Mucosa of rectum (tissue), 2 donors: ENCODE measurements at regions not wholly inside any gene's neighbourhood (a gene's known extent, or its start where the extent isn't known, plus 50 kb on each side); places are given as distances from the start of the nearest gene placed in this dataset.

Experiments
- H3K27ac ChIP-seq, 2 donors: one replicate each; pipeline ENCODE4 v1.7.0; 2013; ENCODE audit warnings: inconsistent platforms in 2 of 2, low read depth in 2 of 2, low read length in 2 of 2
- H3K27me3 ChIP-seq, 2 donors: one replicate each; pipeline ENCODE4 v1.7.0; 2013; ENCODE audit warnings: low read length in 2 of 2; ENCODE audit not compliant: control insufficient read depth in 2 of 2, insufficient read depth in 2 of 2
- H3K36me3 ChIP-seq, 2 donors: one replicate each; pipeline ENCODE4 v1.7.0; 2013; ENCODE audit warnings: low read length in 2 of 2; ENCODE audit not compliant: control insufficient read depth in 2 of 2, insufficient read depth in 2 of 2
- H3K4me1 ChIP-seq, 2 donors: one replicate each; pipeline ENCODE4 v1.7.0; 2013; ENCODE audit warnings: low read length in 2 of 2, mild to moderate bottlenecking in 1 of 2; ENCODE audit not compliant: control insufficient read depth in 2 of 2, insufficient read depth in 2 of 2
- H3K4me3 ChIP-seq, 2 donors: one replicate each; pipeline ENCODE4 v1.7.0; 2013; ENCODE audit warnings: low read length in 2 of 2
- H3K9ac ChIP-seq, 2 donors: one replicate each; pipeline ENCODE4 v1.7.0; 2013; ENCODE audit warnings: low read length in 2 of 2, low read depth in 1 of 2, mild to moderate bottlenecking in 1 of 2
- H3K9me3 ChIP-seq, 2 donors: one replicate each; pipeline ENCODE4 v1.7.0; 2013; ENCODE audit warnings: low read length in 2 of 2; ENCODE audit not compliant: control insufficient read depth in 2 of 2
- donor health status: healthy.
- donor health status: Normal muscosa, but diverticular disease.

DNA sequence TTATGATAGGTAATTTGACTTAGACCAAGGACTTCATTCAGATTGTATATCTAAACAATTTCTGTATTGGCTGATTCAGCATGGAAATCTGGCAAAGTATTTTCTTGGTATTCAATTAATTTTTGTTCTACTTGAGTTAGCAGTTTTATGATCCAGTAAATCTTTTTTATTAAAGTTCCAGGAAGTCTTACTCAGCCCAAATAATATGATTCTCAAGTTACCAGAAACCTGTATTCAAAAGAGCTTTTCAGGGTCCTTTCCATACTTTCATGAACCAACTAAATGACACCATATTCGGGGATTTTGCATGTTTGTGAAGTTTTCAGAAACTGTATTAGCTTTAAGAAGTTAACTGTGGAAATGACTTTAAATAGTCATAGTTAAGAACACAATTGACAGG lies 662.6 kb downstream of the LRFN5 start:
- H3K9ac ChIP-seq = no peak overlapping the region
- H3K27me3 ChIP-seq = no peaks in the 10 kb centered on the region
- H3K9me3 ChIP-seq = peaks cover 0 to 2% of the 10 kb centered on the region in 2 donors
- H3K4me3 ChIP-seq = no peak overlapping the region
- no peaks in the 10 kb centered on the region for H3K4me1 ChIP-seq
- no peaks in the 10 kb centered on the region for H3K36me3 ChIP-seq
- H3K27ac ChIP-seq = no peak overlapping the region

GRCh38 chr14:42248131-42248530 lies 641.5 kb downstream of the LRFN5 start:
- H3K9me3 ChIP-seq = peaks cover 0 to 6% of the 10 kb centered on the region in 2 donors
- H3K4me3 ChIP-seq = no peak overlapping the region
- no peak overlapping the region for H3K27ac ChIP-seq
- H3K4me1 ChIP-seq = no peaks in the 10 kb centered on the region
- H3K9ac ChIP-seq = no peak overlapping the region
- H3K27me3 ChIP-seq = no peaks in the 10 kb centered on the region
- H3K36me3 ChIP-seq = no peaks in the 10 kb centered on the region

- Histone ChIP-seq H3K4me1 (no peaks in the 10 kb centered on the region), H3K4me3 (no peak overlapping the region), H3K9me3 (peaks cover 0 to 3% of the 10 kb centered on the region in 2 donors), H3K36me3 (no peaks in the 10 kb centered on the region), H3K27me3 (no peaks in the 10 kb centered on the region), H3K9ac (no peak overlapping the region), H3K27ac (no peak overlapping the region)
Measured at GRCh38 chr14:42241101-42241500, 634.4 kb downstream of the LRFN5 start.

GRCh38 chr14:42229976-42230375 lies 623.3 kb downstream of the LRFN5 start:
- no peaks in the 10 kb centered on the region for H3K4me1 ChIP-seq
- H3K9ac ChIP-seq = no peak overlapping the region
- no peak overlapping the region for H3K27ac ChIP-seq
- H3K36me3 ChIP-seq = no peaks in the 10 kb centered on the region
- H3K4me3 ChIP-seq = no peak overlapping the region
- H3K27me3 ChIP-seq = no peaks in the 10 kb centered on the region
- H3K9me3 ChIP-seq = no peaks in the 10 kb centered on the region

- H3K9me3 ChIP-seq = no peaks in the 10 kb centered on the region
- no peak overlapping the region for H3K9ac ChIP-seq
- H3K27ac ChIP-seq = no peak overlapping the region
- H3K4me1 ChIP-seq = no peaks in the 10 kb centered on the region
- no peaks in the 10 kb centered on the region for H3K27me3 ChIP-seq
- H3K4me3 ChIP-seq = no peak overlapping the region
- H3K36me3 ChIP-seq = no peaks in the 10 kb centered on the region
Measured at GRCh38 chr14:42229294-42229693, 622.6 kb downstream of the LRFN5 start.

GRCh38 chr14:42228611-42229010 lies 621.9 kb downstream of the LRFN5 start:
- Histone ChIP-seq H3K4me3 (no peak overlapping the region), H3K27ac (no peak overlapping the region), H3K27me3 (no peaks in the 10 kb centered on the region), H3K4me1 (no peaks in the 10 kb centered on the region), H3K36me3 (no peaks in the 10 kb centered on the region), H3K9me3 (no peaks in the 10 kb centered on the region), H3K9ac (no peak overlapping the region)

GRCh38 chr14:42224053-42224888 lies 617.6 kb downstream of the LRFN5 start:
- H3K9me3 ChIP-seq = no peaks in the 10 kb centered on the region
- no peak overlapping the region for H3K4me3 ChIP-seq
- H3K9ac ChIP-seq = no peak overlapping the region
- H3K27ac ChIP-seq = no peak overlapping the region
- no peaks in the 10 kb centered on the region for H3K36me3 ChIP-seq
- H3K4me1 ChIP-seq = no peaks in the 10 kb centered on the region
- no peaks in the 10 kb centered on the region for H3K27me3 ChIP-seq

- Histone ChIP-seq H3K4me3 (no peak overlapping the region), H3K9me3 (no peaks in the 10 kb centered on the region), H3K36me3 (no peaks in the 10 kb centered on the region), H3K9ac (no peak overlapping the region), H3K4me1 (no peaks in the 10 kb centered on the region), H3K27ac (no peak overlapping the region), H3K27me3 (no peaks in the 10 kb centered on the region)
Measured at GRCh38 chr14:42222924-42223471, 616.3 kb downstream of the LRFN5 start.

DNA sequence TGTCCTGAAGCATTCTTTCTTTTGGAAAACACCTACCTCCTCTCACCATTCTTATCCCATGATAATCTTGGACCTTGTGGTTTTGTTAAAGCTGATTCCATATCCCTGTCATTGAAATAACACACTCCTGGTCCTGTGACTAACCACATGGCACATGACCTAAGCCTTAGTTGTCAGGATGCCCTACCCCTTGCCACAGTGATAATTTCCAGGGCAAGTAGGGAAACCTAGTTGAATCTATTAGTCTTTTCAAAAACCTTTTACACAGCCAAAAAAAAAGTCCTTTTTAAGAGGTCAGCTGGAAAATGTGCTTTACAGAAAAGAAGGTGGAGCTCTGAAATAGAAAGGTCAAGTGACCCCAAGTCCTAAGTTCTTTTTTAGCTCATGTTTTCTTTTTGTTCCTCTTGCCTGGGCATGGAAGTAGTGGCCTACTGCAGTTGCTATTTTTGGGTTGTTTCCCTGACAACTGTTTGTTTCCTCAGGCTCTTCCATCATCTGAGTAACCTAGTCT lies 608.4 kb downstream of the LRFN5 start:
- H3K27me3 ChIP-seq = no peaks in the 10 kb centered on the region
- no peak overlapping the region for H3K4me3 ChIP-seq
- no peaks in the 10 kb centered on the region for H3K4me1 ChIP-seq
- H3K27ac ChIP-seq = no peak overlapping the region
- H3K9ac ChIP-seq = no peak overlapping the region
- H3K36me3 ChIP-seq = no peaks in the 10 kb centered on the region
- no peaks in the 10 kb centered on the region for H3K9me3 ChIP-seq

GRCh38 chr14:42200957-42201356 lies 594.3 kb downstream of the LRFN5 start:
- Histone ChIP-seq H3K27me3 (no peaks in the 10 kb centered on the region), H3K27ac (no peak overlapping the region), H3K4me1 (no peaks in the 10 kb centered on the region), H3K36me3 (no peaks in the 10 kb centered on the region), H3K4me3 (no peak overlapping the region), H3K9ac (no peak overlapping the region), H3K9me3 (no peaks in the 10 kb centered on the region)
